ENCODE measurements at regions not wholly inside any gene's neighbourhood (a gene's known extent, or its start where the extent isn't known, plus 50 kb on each side); places are given as distances from the start of the nearest gene placed in this dataset.
"Not testable (repeated sequence)": the region's sequence is repeated elsewhere in the genome, so short reads cannot be mapped to it uniquely, and the experiment has no call there.

DNA sequence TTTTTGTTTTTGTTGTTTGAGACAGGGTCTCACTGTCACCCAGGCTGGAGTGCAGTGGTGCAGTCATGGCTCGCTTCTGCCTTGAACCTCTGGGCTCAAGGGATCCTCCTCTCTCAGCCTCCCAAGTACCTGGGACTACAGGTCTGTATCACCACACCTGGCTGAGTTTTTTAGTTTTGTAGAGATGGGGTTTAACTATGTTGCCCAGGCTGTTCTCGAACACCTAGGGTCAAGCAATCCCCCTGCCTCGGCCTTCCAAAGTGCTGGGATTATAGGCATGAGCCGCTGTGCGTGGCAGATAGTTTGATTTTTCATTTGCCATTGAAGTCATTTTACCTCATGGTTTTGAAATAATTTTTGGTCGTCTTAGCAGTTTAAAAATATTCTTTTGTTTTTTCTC is 94.3 kb upstream of the EIF5 start:
- no peak overlapping the region for H3K27ac ChIP-seq
- TF ChIP-seq, protein P1, sequence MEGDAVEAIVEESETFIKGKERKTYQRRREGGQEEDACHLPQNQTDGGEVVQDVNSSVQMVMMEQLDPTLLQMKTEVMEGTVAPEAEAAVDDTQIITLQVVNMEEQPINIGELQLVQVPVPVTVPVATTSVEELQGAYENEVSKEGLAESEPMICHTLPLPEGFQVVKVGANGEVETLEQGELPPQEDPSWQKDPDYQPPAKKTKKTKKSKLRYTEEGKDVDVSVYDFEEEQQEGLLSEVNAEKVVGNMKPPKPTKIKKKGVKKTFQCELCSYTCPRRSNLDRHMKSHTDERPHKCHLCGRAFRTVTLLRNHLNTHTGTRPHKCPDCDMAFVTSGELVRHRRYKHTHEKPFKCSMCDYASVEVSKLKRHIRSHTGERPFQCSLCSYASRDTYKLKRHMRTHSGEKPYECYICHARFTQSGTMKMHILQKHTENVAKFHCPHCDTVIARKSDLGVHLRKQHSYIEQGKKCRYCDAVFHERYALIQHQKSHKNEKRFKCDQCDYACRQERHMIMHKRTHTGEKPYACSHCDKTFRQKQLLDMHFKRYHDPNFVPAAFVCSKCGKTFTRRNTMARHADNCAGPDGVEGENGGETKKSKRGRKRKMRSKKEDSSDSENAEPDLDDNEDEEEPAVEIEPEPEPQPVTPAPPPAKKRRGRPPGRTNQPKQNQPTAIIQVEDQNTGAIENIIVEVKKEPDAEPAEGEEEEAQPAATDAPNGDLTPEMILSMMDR (conservative IDR thresholded peaks at IDR 0.05) = no peak

DNA sequence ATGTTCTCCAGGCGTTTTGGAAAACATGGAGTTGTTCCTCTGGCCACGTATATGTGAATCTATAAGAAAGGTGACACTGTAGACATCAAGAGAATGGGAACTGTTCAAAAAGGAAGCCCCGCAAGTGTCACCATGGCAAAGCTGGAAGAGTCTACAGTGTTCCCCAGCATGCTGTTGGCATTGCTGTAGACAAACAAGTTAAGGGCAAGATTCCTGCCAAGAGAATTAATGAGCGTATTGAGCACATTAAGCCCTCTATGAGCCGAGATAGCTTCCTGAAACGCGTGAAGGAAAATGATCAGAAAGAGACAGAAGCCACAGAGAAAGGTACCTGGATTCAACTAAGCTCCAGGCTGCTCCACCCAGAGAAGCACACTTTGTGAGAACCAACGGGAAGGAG is 92.5 kb upstream of the EIF5 start:
- peak overlapping the region; percentile 51 for H3K27ac ChIP-seq
- TF ChIP-seq, protein P1 (conservative IDR thresholded peaks at IDR 0.05) = no peak

DNA sequence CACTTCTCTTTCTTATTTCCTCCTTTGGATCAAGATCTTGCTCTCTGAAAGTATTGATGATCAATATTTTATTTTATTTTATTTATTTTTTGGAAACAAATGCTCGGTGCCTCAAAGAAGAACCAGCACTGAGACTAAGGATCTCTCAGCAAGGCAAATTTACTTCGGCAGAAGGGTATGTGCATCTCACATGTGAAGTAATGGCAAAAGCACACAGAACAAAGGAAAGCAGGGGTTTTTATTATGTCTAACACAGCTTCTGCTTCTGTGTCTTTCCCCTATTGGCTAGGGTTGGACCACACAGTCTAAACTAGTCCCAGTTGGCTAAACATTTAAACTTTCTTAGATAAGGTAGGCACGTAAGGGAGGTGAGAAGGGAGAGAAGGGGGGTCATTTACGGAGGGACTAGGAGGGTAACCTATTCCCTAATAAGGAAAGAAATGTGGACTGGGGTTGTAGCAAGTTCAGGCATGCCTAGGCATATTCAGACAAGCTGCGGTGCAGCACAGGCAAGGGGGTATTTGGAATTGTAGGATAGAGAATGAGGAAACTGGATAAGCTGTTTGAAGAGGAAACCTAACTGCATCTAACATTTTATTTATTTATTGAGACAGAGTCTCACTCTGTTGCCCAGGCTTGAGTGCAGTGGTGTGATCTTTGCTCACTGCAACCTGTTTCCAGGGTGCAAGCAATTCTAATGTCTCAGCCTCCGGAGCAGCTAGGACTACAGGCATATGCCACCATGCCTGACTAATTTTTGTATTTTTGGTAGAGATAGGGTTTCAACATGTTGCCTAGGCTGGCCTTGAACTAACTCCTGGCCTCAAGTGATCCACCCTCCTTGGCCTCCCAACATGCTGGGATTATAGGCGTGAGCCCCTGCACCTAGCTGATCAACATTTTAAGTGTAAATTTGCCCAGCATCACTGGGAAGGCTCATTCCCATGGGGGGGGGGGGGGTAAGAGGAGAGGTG is 90.0 kb upstream of the EIF5 start:
- TF ChIP-seq, protein P1 (conservative IDR thresholded peaks at IDR 0.05) = no peak
- H3K27ac ChIP-seq = no peak overlapping the region

- not testable (repeated sequence) for H3K27ac ChIP-seq
Observed at GRCh38 chr14:103245624-103246031, 88.4 kb upstream of the EIF5 start.

DNA sequence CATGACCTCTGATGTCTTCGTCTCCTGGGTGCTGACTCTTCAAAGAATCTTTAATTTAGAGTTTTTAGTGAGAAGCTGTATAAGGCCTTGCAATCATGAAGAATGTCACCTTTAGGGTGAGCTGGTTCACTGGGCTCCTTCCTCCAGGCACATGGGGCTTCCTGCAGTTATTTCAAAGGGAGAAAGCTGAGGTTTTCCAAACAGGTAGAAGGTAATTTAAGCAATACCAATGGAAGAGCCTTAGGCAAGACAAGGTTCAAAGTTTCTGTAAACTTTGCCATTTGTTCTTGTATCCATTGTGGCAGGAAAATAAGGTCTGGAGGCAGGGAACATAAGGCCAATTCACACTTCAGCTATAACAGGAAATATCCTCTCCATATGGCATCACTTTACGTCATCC is 88.0 kb upstream of the EIF5 start:
- no peak overlapping the region for H3K27ac ChIP-seq
- TF ChIP-seq, protein P1 (conservative IDR thresholded peaks at IDR 0.05) = no peak

DNA sequence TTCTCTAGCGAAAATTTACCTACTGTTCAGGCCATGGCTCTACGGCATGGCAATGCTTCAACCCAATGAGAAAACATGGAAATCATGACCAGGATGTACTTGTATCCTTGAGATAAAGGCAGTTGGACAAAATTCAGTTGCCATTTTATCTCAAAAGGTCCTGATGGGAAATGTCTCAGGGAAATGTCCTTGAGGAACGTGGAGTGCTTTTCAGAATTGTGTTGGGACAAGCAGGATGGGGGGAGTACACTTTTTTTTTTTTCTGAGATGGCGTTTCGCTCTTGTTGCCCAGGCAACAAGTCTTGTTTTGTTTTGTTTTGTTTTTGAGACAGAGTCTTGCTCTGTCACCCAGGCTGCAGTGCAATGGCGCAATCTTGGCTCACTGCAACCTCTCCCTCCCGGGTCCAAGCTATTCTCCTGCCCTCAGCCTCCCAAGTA is 86.8 kb upstream of the EIF5 start:
- TF ChIP-seq, protein P1 (conservative IDR thresholded peaks at IDR 0.05) = no peak
- no peak overlapping the region for H3K27ac ChIP-seq

DNA sequence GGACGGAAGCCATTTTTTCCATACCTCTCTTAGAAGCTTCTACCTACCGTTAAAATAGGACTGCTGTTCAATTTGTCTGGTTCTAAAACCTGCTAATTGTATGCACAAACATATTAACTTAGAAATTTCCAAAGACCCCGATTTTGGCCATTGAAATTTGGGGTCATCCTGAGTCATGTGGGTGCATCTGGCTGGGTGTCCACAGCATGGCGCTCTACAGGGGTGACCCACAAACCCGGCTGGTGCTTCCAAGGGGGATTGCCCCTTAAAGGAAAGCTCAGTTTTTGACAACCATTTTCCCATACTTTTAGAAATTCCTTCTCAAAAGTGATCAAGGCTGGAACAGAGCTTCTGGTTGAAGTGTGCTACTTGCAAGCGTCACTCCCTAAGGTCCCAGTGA is 83.9 kb upstream of the EIF5 start:
- TF ChIP-seq, protein P1 (conservative IDR thresholded peaks at IDR 0.05) = no peak

DNA sequence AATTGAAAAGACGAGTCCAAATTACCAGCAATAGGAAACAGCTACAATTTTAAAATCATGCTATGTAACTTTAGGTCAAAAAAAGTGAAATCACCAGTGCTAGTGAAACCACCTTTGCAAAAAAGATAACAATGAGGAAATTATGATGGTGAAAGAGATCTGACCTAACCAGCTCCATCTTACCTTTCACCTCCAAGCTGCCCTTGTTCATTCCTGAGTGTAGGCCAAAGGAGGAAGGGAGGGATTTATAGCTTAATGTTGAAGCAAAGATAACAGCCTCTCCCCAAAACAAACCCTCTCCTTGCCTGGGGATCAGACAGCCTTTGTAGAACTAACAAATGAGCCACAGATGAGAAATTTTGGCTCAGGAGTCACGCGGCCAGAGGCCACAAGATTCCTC is 83.2 kb upstream of the EIF5 start:
- H3K27ac ChIP-seq = no peak overlapping the region
- TF ChIP-seq, protein P1 (conservative IDR thresholded peaks at IDR 0.05) = no peak

More for the DNA sequence above, 83.9 kb upstream of the EIF5 start:
- H3K27ac ChIP-seq = no peak overlapping the region

All from VCaP (cell line).